ENCODE measurements at regions not wholly inside any gene's neighbourhood (a gene's known extent, or its start where the extent isn't known, plus 50 kb on each side); places are given as distances from the start of the nearest gene placed in this dataset.

DNA sequence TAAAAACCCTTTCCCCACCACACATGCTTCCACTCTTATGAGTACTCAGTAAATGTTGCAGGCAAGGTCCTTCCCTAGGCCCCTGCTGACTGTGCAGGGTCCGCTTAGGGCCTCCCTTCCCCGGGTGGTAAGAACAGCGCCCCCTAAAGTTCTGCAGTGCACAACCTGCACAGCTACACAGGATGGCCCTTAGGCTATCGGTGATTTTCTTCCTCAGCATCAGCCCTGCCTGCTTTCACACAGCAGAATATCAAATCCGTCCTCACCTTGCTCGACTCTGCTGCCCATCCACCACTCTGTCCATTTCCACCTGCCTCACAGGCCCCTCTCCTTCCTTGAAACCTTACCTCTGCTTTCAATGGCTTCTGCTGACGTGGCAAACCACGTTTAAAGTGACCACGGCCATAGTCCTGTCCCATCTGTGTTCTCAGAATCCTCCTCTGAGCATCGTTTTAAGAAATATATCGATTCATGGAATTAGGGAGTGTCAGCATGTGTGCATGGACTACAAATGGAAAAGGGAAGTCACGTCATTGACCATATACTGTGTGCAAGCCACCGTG is 51.4 kb upstream of the TMEM132E start:
- Histone ChIP-seq H3K4me3 (ENCODE audit: low read length) (no peak overlapping the region), H3K9me3 (replicated peaks; ENCODE audit: control insufficient read depth, low read depth, low read length) (no peaks in the 10 kb centered on the region), H3K36me3 (ENCODE audit: control insufficient read depth, insufficient read depth, low read length) (no peaks in the 10 kb centered on the region), H3K4me1 (ENCODE audit: control insufficient read depth, insufficient read depth, low read length) (no peaks in the 10 kb centered on the region), H3K27me3 (ENCODE audit: control insufficient read depth, insufficient read depth, low read length) (peaks cover 25% of the 10 kb centered on the region), H3K27ac (ENCODE audit: low read length) (no peak overlapping the region)
- 62% methylated on average over 13 of the region's 13 CpGs for WGBS (ENCODE audit: insufficient coverage)
- DNase-seq = no peak

DNA sequence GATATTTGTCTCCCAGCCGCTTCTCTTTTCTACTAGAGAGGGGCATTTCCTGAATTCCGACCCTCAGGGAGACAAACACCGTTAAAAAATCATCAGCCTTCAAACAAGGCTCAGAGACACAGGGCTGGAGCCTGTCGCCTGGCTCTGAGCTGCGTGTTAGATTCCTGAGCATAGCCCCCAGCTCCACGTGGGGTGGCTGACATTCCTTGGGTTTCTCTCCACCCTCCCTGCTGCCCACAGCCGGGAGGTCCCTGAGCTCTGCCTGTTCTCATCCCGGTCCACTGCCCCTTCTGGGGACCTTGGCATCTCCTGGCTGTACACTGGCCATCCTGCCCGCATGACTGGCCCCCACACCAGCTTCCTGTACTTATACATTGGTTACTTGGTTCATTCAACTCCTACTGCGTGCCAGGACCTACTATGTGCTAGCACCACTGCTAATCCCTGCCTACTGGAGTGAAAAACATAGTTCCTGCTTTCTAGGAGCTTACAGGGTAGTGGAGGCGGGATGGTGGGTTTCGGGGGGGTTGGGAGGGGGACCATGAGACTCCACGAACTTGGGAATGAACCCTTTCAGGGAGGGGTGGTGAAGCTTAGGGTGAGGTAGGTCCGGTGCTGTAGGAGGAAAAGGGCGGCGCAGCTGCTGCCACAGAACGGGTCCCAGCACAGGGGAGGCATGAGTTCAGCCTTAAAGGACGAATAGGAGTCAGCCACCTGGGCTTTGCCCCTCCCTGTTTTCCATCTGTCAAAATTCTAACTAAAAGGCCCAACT is 52.1 kb upstream of the TMEM132E start:
- no peaks in the 10 kb centered on the region for H3K36me3 ChIP-seq (ENCODE audit: control insufficient read depth, insufficient read depth, low read length)
- DNase-seq = no peak
- no peaks in the 10 kb centered on the region for H3K9me3 ChIP-seq (replicated peaks; ENCODE audit: control insufficient read depth, low read depth, low read length)
- peaks cover 24% of the 10 kb centered on the region for H3K27me3 ChIP-seq (ENCODE audit: control insufficient read depth, insufficient read depth, low read length)
- H3K4me1 ChIP-seq (ENCODE audit: control insufficient read depth, insufficient read depth, low read length) = no peaks in the 10 kb centered on the region
- WGBS (ENCODE audit: insufficient coverage) = 41% methylated on average over 15 of the region's 18 CpGs
- no peak overlapping the region for H3K27ac ChIP-seq (ENCODE audit: low read length)
- no peak overlapping the region for H3K4me3 ChIP-seq (ENCODE audit: low read length)

DNA sequence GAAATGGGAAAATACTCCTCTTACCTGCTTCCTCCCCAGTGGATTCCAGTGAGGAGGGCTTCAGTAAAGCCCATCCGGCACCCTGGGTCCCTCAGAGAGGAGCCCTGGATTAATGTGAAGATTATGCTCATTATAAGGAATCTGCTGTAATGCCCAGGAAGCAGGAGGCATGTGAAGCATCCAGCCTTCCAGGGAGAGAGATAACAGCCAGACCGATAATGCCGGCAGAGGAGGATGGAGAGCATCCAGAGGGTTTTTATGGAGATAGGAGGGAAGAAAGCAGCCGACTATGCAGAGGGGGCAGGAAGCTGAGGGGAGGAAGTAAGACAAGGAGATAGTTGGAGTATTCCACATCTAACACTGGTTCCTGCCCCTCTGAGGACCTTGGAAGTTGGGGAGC is 53.7 kb upstream of the TMEM132E start:
- Histone ChIP-seq H3K27me3 (ENCODE audit: control insufficient read depth, insufficient read depth, low read length) (peaks cover 22% of the 10 kb centered on the region), H3K4me3 (ENCODE audit: low read length) (no peak overlapping the region), H3K27ac (ENCODE audit: low read length) (no peak overlapping the region), H3K36me3 (ENCODE audit: control insufficient read depth, insufficient read depth, low read length) (no peaks in the 10 kb centered on the region), H3K4me1 (ENCODE audit: control insufficient read depth, insufficient read depth, low read length) (no peaks in the 10 kb centered on the region), H3K9me3 (replicated peaks; ENCODE audit: control insufficient read depth, low read depth, low read length) (no peaks in the 10 kb centered on the region)
- 24% methylated on average over 2 of the region's 4 CpGs for WGBS (ENCODE audit: insufficient coverage)
- DNase-seq = no peak

DNA sequence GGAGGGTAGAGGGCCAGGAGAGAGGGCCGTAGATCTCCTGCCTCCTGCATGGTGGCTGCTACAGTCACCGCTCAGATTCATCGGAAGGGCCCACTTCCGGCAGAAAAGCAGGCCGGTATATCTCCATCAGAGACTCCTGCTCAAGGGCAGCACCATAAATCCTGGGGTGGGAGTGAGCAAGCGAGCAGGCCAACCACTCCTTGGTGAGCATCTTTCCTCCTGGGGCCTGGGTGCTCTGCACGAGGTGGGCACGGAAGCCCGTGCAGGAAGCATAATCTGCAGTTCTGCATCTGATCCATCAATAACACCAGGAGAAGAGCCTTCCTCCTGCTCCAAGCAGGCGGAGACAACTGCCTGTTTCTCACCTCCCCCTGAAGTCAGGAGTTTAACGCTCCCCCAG is 57.4 kb upstream of the TMEM132E start:
- DNase-seq = no peak
- Histone ChIP-seq H3K9me3 (replicated peaks; ENCODE audit: control insufficient read depth, low read depth, low read length) (no peaks in the 10 kb centered on the region), H3K4me1 (ENCODE audit: control insufficient read depth, insufficient read depth, low read length) (no peaks in the 10 kb centered on the region), H3K4me3 (ENCODE audit: low read length) (no peak overlapping the region), H3K27me3 (ENCODE audit: control insufficient read depth, insufficient read depth, low read length) (peaks cover 15% of the 10 kb centered on the region), H3K27ac (ENCODE audit: low read length) (no peak overlapping the region), H3K36me3 (ENCODE audit: control insufficient read depth, insufficient read depth, low read length) (no peaks in the 10 kb centered on the region)
- WGBS (ENCODE audit: insufficient coverage) = 49% methylated on average over 8 of the region's 11 CpGs

DNA sequence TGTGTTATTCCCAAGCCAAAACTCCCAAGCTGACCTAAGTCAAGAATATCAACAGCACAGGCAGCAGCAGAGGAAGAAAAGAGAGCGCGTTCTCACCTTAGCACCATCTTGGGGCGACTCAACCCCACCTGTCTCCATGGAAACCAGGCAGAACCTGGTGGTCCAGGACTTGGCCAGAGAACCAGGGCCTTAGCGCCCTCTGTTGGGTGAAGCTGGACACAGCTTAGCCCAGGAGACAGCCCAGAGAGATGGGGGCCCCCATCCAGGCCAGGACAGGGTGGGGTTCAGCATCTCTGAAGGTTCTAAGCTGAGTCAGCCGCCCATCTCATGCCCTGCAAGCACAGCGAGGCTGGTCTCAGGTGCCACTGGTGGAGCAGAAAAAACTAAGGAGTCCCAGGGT is 60.1 kb upstream of the TMEM132E start:
- H3K9me3 ChIP-seq (replicated peaks; ENCODE audit: control insufficient read depth, low read depth, low read length) = no peaks in the 10 kb centered on the region
- no peak for DNase-seq
- H3K4me3 ChIP-seq (ENCODE audit: low read length) = no peak overlapping the region
- H3K27ac ChIP-seq (ENCODE audit: low read length) = no peak overlapping the region
- H3K36me3 ChIP-seq (ENCODE audit: control insufficient read depth, insufficient read depth, low read length) = no peaks in the 10 kb centered on the region
- H3K4me1 ChIP-seq (ENCODE audit: control insufficient read depth, insufficient read depth, low read length) = no peaks in the 10 kb centered on the region
- 17% methylated on average over 3 of the region's 6 CpGs for WGBS (ENCODE audit: insufficient coverage)
- H3K27me3 ChIP-seq (ENCODE audit: control insufficient read depth, insufficient read depth, low read length) = peaks cover 8% of the 10 kb centered on the region

DNA sequence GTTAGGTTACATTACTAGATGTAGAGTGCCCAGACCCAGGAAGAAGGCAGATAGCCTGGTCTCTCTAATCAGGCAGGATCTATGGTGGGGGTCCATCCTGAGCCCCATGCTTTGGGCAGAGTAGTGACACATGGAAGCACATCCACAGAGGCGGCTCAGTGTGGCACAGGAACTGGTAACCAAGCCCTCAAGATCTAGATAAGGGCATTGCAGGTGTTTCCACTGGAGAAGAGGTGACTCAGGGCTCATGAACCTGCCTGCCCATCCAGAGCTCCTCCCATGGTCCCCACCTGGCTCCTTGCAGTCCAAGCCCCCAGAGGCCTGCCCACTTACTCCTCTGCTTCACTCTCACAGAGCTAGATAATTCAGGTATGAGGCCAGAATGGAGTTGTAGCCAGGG is 62.0 kb upstream of the TMEM132E start:
- WGBS (ENCODE audit: insufficient coverage) = no CpG with 5 or more reads among the region's 1 CpG
- no peak for DNase-seq
- no peaks in the 10 kb centered on the region for H3K9me3 ChIP-seq (replicated peaks; ENCODE audit: control insufficient read depth, low read depth, low read length)
- no peaks in the 10 kb centered on the region for H3K4me1 ChIP-seq (ENCODE audit: control insufficient read depth, insufficient read depth, low read length)
- H3K27me3 ChIP-seq (ENCODE audit: control insufficient read depth, insufficient read depth, low read length) = peaks cover 4% of the 10 kb centered on the region
- H3K36me3 ChIP-seq (ENCODE audit: control insufficient read depth, insufficient read depth, low read length) = no peaks in the 10 kb centered on the region
- no peak overlapping the region for H3K4me3 ChIP-seq (ENCODE audit: low read length)
- H3K27ac ChIP-seq (ENCODE audit: low read length) = no peak overlapping the region

DNA sequence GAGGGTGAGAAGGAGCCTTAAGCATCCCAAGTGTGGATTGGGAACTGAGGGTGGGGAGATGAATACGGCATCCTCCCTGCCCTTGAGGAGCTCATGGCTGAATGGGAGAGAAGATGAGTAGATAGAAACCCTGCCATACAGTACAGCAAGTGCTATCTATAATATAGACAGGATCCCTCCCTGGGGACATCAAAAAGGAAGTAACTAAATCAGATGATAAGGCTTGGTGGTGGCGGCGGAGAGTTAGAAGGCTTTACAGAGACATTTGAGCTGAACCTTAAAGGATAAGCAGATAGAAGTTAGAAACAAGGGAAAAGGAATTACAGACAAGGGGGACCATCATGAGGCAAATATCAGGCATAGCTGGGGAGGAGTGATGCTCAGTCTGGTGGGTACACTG is 67.5 kb upstream of the TMEM132E start:
- no peak overlapping the region for H3K4me3 ChIP-seq (ENCODE audit: low read length)
- no peak overlapping the region for H3K27ac ChIP-seq (ENCODE audit: low read length)
- DNase-seq = no peak
- 74% methylated on average over 2 of the region's 3 CpGs for WGBS (ENCODE audit: insufficient coverage)
- H3K4me1 ChIP-seq (ENCODE audit: control insufficient read depth, insufficient read depth, low read length) = no peaks in the 10 kb centered on the region
- peaks cover 2% of the 10 kb centered on the region for H3K27me3 ChIP-seq (ENCODE audit: control insufficient read depth, insufficient read depth, low read length)
- H3K36me3 ChIP-seq (ENCODE audit: control insufficient read depth, insufficient read depth, low read length) = no peaks in the 10 kb centered on the region
- H3K9me3 ChIP-seq (replicated peaks; ENCODE audit: control insufficient read depth, low read depth, low read length) = no peaks in the 10 kb centered on the region

DNA sequence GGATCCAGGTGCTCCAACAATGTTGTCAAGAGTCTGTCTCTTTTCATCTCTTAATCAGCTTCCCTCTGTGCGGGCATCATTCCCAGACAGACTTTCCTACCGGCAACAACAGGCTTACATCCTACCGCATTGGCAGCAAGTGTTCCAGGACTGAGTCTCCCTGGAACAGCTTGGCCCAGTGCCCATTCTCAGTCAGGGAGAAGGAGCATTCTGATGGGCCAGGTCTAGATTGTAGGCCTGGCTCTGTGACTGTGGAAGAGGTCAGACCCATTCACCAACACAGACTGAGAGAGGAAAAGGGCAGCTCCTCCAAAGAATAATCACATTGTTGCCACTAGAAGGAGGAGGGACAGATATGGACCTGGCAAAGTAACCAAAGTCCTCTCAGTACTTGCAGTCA is 68.1 kb upstream of the TMEM132E start:
- DNase-seq = no peak
- Histone ChIP-seq H3K4me3 (ENCODE audit: low read length) (no peak overlapping the region), H3K9me3 (replicated peaks; ENCODE audit: control insufficient read depth, low read depth, low read length) (no peaks in the 10 kb centered on the region), H3K27ac (ENCODE audit: low read length) (no peak overlapping the region), H3K4me1 (ENCODE audit: control insufficient read depth, insufficient read depth, low read length) (no peaks in the 10 kb centered on the region), H3K27me3 (ENCODE audit: control insufficient read depth, insufficient read depth, low read length) (peaks cover 2% of the 10 kb centered on the region), H3K36me3 (ENCODE audit: control insufficient read depth, insufficient read depth, low read length) (no peaks in the 10 kb centered on the region)
- 74% methylated on average over 3 of the region's 3 CpGs for WGBS (ENCODE audit: insufficient coverage)

DNA sequence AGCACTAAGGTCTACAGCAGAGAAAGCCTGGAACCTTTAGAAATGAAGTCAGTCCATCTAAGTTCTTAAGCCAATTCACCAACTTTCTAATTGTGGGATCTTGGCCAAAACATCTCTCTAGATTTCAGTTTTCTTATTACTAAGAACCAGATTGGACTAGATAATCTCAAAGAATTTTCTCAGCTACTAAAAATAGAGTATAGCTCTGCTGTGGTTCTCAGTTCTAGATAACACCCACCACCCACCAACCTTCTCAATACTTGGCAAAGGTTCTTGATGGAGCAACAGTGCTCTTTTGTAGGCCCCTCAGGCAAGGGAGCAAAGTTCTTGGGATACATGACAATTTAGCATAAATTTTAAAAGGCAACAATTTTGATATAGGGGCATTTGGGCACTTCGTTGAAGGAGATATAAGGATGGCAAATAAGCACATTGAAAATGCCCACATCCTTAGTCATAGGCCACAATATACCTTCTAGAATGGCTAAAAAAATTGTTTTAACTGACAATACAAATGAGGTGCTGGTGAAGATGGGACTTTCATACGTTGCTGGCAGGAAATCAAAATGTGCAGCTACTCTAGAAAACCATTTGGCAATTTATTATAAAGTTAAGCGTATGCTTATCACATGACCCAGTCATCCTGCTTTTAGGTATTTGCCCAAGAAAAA is 74.4 kb upstream of the TMEM132E start:
- no peak overlapping the region for H3K4me3 ChIP-seq (ENCODE audit: low read length)

DNA sequence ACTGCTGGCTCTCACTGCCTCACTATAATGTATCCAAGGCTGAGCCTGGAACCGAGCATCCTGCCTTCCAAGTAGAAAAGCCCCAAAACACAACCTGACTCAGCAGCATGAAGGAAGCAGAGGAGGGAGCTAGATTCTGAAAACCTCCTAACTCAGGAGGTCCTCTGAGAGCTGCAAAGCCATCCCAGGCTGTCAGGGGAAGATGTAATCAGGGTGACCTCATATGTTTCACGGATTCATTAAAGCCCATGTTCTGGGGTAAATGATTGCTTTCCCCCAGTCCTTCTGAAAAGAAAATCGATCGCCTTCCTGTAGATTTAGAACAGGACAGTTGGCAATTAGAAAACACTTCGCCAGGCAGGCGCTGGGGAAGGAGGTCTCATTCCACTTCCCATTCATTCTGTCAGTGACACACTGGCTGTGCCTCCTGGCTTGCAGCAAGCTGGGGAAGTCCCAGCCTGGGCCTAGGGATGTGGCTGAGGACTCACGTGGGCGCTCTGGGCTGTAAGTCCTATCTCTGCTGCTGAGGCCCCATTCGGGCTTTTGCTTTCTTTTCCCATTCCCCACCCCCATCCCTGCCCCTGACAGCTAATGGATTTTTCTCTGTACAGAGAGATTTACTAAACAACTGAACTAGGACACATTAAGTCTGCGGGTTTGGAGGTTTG is 75.7 kb upstream of the TMEM132E start:
- Histone ChIP-seq H3K4me3 (ENCODE audit: low read length) (no peak overlapping the region), H3K36me3 (ENCODE audit: control insufficient read depth, insufficient read depth, low read length) (no peaks in the 10 kb centered on the region), H3K9me3 (replicated peaks; ENCODE audit: control insufficient read depth, low read depth, low read length) (no peaks in the 10 kb centered on the region), H3K4me1 (ENCODE audit: control insufficient read depth, insufficient read depth, low read length) (no peaks in the 10 kb centered on the region), H3K27ac (ENCODE audit: low read length) (no peak overlapping the region), H3K27me3 (ENCODE audit: control insufficient read depth, insufficient read depth, low read length) (no peaks in the 10 kb centered on the region)
- peak; percentile 19 for DNase-seq
- 56% methylated on average over 4 of the region's 10 CpGs for WGBS (ENCODE audit: insufficient coverage)

More for the DNA sequence above, 74.4 kb upstream of the TMEM132E start:
- H3K27me3 ChIP-seq (ENCODE audit: control insufficient read depth, insufficient read depth, low read length) = no peaks in the 10 kb centered on the region
- no CpG with 5 or more reads among the region's 3 CpGs for WGBS (ENCODE audit: insufficient coverage)
- H3K36me3 ChIP-seq (ENCODE audit: control insufficient read depth, insufficient read depth, low read length) = no peaks in the 10 kb centered on the region
- no peaks in the 10 kb centered on the region for H3K4me1 ChIP-seq (ENCODE audit: control insufficient read depth, insufficient read depth, low read length)
- H3K27ac ChIP-seq (ENCODE audit: low read length) = no peak overlapping the region
- H3K9me3 ChIP-seq (replicated peaks; ENCODE audit: control insufficient read depth, low read depth, low read length) = no peaks in the 10 kb centered on the region
- DNase-seq = no peak
